SK-N-MC (cell line): ENCODE measurements at regions not wholly inside any gene's neighbourhood (a gene's known extent, or its start where the extent isn't known, plus 50 kb on each side); places are given as distances from the start of the nearest gene placed in this dataset.

ENCODE experiments used
- DNase-seq: peaks from one replicate; pipeline ENCODE4 v3.0.0-alpha.2; 2011; ENCODE audit warnings: low read depth, low spot score
- H3K27ac ChIP-seq: fragments of 200-600 bp; sonication (generic); 2 replicates; pipeline ENCODE4 v1.5.1; 2016; ENCODE audit warnings: mixed run types
- H3K36me3 ChIP-seq: fragments of 200-600 bp; sonication (generic); 2 replicates; pipeline ENCODE4 v1.6.1; 2017; ENCODE audit warnings: antibody characterized with exemption, low read length, mixed read lengths; ENCODE audit not compliant: insufficient read depth
- H3K4me3 ChIP-seq: fragments of 200-600 bp; sonication (generic); 2 replicates; pipeline ENCODE4 v1.5.1; 2016
- H3K9ac ChIP-seq: fragments of 200-600 bp; sonication (generic); 2 replicates; pipeline ENCODE4 v1.8.0; 2017; ENCODE audit warnings: mixed run types, mixed read lengths; ENCODE audit not compliant: insufficient read length
- H3K9me3 ChIP-seq: fragments of 200-600 bp; sonication (generic); 2 replicates; pipeline ENCODE4 v1.6.1; 2017; ENCODE audit warnings: low read depth, mild to moderate bottlenecking, antibody characterized with exemption, low read length, moderate library complexity, mixed read lengths
- EZH2 ChIP-seq: fragments of 200-600 bp; sonication (generic); IDR thresholded peaks from one replicate; pipeline ENCODE4 v1.6.1; 2017; ENCODE audit warnings: antibody characterized with exemption
- FOXP2 ChIP-seq: optimal IDR thresholded peaks from 2 replicates; pipeline ENCODE3; 2011; ENCODE audit warnings: mild to moderate bottlenecking, moderate library complexity; ENCODE audit not compliant: insufficient read depth; ENCODE audit errors: extremely low read length, control extremely low read depth
- POLR2AphosphoS5 ChIP-seq: IDR thresholded peaks from 2 replicates; pipeline ENCODE4 v1.6.1; 2012; ENCODE audit warnings: mild to moderate bottlenecking, low read depth, low read length, borderline replicate concordance

GRCh38 chr4:8740666-8741395 is 130.8 kb downstream of the HMX1 start:
- Histone ChIP-seq H3K27ac (no peak overlapping the region), H3K4me3 (no peak overlapping the region), H3K9ac (no peak overlapping the region), H3K36me3 (no peaks in the 10 kb centered on the region), H3K9me3 (no peaks in the 10 kb centered on the region)
- TF ChIP-seq POLR2AphosphoS5, result no peak
- TF ChIP-seq FOXP2, result no peak
- no peak for TF ChIP-seq EZH2
- DNase-seq, result no peak

- Histone ChIP-seq H3K27ac (no peak overlapping the region), H3K36me3 (no peaks in the 10 kb centered on the region), H3K4me3 (no peak overlapping the region), H3K9ac (no peak overlapping the region), H3K9me3 (no peaks in the 10 kb centered on the region)
- TF ChIP-seq FOXP2 (no peak), EZH2 (no peak), POLR2AphosphoS5 (no peak)
- DNase-seq, result no peak
Observed at GRCh38 chr4:8739820-8740665, 131.6 kb downstream of the HMX1 start.

- Histone ChIP-seq H3K36me3 (no peaks in the 10 kb centered on the region), H3K9me3 (no peaks in the 10 kb centered on the region), H3K27ac (no peak overlapping the region), H3K4me3 (no peak overlapping the region), H3K9ac (no peak overlapping the region)
- no peak for DNase-seq
- no peak for TF ChIP-seq FOXP2
- TF ChIP-seq POLR2AphosphoS5, result no peak
- no peak for TF ChIP-seq EZH2
Observed at GRCh38 chr4:8739317-8739716, 132.3 kb downstream of the HMX1 start.

GRCh38 chr4:8738471-8738931 is 133.1 kb downstream of the HMX1 start:
- H3K4me3 ChIP-seq, result no peak overlapping the region
- no peak overlapping the region for H3K9ac ChIP-seq
- no peaks in the 10 kb centered on the region for H3K36me3 ChIP-seq
- H3K27ac ChIP-seq, result no peak overlapping the region
- H3K9me3 ChIP-seq, result no peaks in the 10 kb centered on the region
- DNase-seq, result no peak
- TF ChIP-seq EZH2 (no peak), POLR2AphosphoS5 (no peak), FOXP2 (no peak)

GRCh38 chr4:8737601-8738279 is 133.9 kb downstream of the HMX1 start:
- no peak overlapping the region for H3K4me3 ChIP-seq
- no peak overlapping the region for H3K27ac ChIP-seq
- no peak for DNase-seq
- H3K9me3 ChIP-seq, result no peaks in the 10 kb centered on the region
- no peak overlapping the region for H3K9ac ChIP-seq
- no peaks in the 10 kb centered on the region for H3K36me3 ChIP-seq
- TF ChIP-seq POLR2AphosphoS5 (no peak), FOXP2 (no peak), EZH2 (no peak)

- DNase-seq, result no peak
- TF ChIP-seq POLR2AphosphoS5 (no peak), EZH2 (no peak), FOXP2 (no peak)
Observed at GRCh38 chr4:8737075-8737474, 134.6 kb downstream of the HMX1 start.

GRCh38 chr4:8736090-8736825 is 135.4 kb downstream of the HMX1 start:
- TF ChIP-seq POLR2AphosphoS5 (no peak), EZH2 (no peak), FOXP2 (no peak)
- Histone ChIP-seq H3K4me3 (no peak overlapping the region), H3K36me3 (no peaks in the 10 kb centered on the region), H3K27ac (no peak overlapping the region), H3K9ac (no peak overlapping the region), H3K9me3 (no peaks in the 10 kb centered on the region)
- DNase-seq, result no peak

More at GRCh38 chr4:8737075-8737474, 134.6 kb downstream of the HMX1 start:
- no peak overlapping the region for H3K4me3 ChIP-seq
- no peaks in the 10 kb centered on the region for H3K9me3 ChIP-seq
- H3K9ac ChIP-seq, result no peak overlapping the region
- no peaks in the 10 kb centered on the region for H3K36me3 ChIP-seq
- H3K27ac ChIP-seq, result no peak overlapping the region
